Effector CD4-positive, alpha-beta T cell (primary cell): ENCODE measurements at regions not wholly inside any gene's neighbourhood (a gene's known extent, or its start where the extent isn't known, plus 50 kb on each side); places are given as distances from the start of the nearest gene placed in this dataset.

Source experiments
- DNase-seq: peaks from one replicate; pipeline ENCODE4 v3.0.0-alpha.2; 2020

GRCh38 chr2:41605914-41606313 is 441.9 kb upstream of the PKDCC start:
- no peak for DNase-seq

GRCh38 chr2:41610501-41611190 is 437.2 kb upstream of the PKDCC start:
- no peak for DNase-seq

DNA sequence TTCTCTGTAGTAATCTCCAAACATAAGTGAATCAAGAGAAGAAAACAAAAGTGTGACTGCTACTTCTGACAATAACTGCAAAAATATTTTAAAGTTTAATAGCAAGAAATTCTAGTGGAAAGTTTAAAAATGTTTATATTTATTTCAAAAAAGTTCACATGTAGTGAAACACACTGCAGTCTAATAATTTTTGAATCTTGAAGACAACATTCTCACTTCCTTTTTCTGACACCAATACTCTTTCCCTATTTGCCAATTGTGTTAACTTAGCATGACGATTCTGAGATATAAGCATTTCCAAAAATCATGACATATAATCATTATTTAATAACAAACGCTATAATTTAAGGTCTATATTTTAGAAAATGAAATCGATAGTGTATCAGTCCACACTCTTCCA is 429.1 kb upstream of the PKDCC start:
- no peak for DNase-seq

- no peak for DNase-seq
Measured at GRCh38 chr2:41621095-41621494, 426.7 kb upstream of the PKDCC start.

GRCh38 chr2:41621563-41621962 is 426.3 kb upstream of the PKDCC start:
- no peak for DNase-seq

DNA sequence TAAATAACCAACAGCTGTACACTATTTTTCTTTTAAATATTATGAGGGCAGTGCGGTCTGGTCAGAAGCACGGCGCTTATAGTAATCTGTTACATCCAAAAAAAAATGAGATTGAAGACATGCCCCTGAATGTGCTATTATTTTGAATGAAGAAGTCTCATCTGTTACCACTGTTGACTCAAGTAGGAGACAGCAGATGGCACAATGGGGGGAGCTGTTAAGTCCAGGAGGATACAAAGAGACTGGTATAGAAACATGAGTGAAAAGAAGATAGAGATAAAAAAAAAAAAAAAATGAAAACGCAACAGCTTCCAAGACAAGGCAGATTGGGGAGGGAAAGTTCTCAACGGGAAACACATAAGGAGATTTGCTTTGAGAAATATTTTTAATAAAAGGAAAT is 425.5 kb upstream of the PKDCC start:
- DNase-seq, result no peak

GRCh38 chr2:41626936-41627335 is 420.9 kb upstream of the PKDCC start:
- no peak for DNase-seq

DNA sequence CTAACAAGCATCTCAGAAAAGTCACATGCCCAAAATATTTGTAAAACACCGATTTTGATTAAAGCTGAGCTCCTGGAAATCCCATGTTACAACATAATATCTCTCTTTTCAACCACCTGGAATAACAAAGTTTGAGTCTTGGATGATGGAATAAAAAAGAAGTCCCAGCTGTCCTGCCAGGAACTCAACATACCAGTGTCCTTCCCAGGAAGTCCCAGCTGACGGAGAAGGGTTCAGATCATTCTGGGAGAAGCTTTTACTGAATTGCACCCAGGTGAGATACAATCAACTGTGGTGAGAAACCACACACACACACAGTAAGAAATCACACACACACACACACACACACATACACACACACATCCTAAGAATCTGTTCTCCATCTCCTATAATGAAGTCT is 413.1 kb upstream of the PKDCC start:
- no peak for DNase-seq

GRCh38 chr2:41644936-41645335 is 402.9 kb upstream of the PKDCC start:
- no peak for DNase-seq

DNA sequence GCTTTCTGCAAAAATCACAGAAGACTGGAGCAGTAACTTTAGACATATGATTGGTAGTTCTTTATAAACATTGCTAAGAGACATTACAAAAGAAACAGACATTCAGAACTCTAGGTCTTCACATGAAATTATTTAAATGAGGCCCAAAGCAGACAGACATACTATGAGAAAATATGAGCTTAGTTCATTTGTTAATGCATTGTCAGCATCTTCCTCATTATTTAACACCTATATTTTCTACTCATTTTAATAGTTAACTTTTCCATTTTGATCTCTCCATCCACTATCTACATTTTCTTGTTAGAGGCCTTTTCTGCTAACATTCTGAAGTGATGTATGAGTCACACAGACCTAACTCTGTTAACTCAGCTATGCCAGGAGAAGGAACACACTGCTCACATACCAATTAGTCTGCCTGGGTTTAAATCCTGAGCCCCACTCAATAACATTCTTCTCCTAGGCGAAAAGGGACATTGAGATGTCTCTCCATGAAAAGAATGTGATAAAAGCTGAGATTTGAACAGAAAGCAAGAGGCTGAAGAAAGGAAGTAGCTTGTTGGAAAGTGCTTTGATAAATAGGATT is 400.3 kb upstream of the PKDCC start:
- DNase-seq, result no peak

GRCh38 chr2:41657226-41657625 is 390.6 kb upstream of the PKDCC start:
- no peak for DNase-seq

DNA sequence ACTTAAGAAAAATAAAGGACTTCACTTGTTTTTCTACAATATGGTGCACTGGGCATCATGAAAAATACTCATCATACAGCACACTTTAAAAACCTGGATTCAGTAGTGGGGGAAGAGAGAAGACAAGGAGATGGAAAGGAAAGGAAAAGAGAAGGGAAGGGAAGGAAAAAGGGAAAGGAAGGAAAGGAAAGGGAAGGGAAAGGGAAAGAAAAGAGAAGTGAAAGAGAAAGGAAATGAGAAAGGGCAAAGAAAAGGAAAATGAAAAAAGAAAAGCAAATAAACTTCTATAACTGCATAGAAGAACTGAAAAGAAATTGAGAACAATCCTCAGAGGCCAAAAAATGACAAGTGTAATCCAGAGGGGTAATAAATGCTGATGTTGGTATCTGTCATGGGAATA is 388.1 kb upstream of the PKDCC start:
- DNase-seq, result no peak

DNA sequence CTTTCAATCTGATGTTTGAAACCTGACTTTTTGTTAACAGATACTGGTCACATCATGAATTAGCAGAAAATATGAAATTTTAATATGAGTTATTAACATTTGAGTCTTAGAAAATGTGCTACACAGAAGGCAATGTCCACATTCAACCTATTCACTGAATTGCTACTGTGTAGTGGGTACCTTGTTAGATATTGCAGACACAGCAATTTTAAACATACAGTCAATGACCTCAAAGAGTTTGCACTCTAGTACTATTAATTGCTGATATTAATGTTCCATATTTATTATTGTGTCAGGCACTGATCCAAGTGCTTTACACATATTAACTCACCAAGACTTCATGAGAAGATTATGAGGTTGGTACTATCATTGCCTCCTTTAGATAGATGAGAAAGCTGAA is 385.4 kb upstream of the PKDCC start:
- DNase-seq, result no peak

DNA sequence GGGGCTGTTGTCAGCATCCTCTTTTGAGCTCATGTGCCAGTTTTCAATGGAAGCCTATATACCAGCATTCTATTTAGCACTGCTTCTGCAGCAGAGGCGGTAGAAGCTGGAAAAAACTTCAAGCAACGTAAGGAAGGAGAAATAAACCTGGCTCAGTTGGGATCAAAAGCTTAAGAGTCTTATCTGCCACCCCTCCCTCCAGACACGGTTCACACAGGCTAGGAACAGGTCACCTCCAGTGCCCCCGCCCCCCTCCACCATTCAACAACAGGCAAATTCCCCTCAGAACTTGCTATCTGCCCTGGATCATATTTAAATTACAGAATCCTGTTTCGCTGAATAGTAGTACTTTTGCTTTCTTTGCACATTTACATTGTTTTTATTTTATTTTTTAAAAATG is 384.8 kb upstream of the PKDCC start:
- DNase-seq, result no peak

DNA sequence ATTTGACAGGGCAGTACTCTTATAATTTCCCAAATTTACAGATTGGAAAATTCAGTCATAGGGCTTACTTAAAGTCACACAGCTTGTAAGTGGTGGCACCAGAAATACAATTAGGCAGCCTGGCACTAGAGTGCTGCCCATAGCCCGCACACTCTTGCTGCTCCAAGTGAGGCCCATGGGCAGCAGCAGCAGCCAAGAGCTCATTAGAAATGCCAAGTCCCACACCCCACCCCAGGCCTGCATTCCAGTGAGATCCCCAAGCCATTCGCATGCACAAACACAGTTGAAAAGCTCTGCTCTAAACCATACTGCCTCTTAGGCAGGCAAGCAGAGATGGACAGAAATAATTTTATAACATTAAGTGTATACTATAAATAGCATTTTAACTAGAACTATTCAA is 379.3 kb upstream of the PKDCC start:
- no peak for DNase-seq

GRCh38 chr2:41678639-41679038 is 369.2 kb upstream of the PKDCC start:
- no peak for DNase-seq

DNA sequence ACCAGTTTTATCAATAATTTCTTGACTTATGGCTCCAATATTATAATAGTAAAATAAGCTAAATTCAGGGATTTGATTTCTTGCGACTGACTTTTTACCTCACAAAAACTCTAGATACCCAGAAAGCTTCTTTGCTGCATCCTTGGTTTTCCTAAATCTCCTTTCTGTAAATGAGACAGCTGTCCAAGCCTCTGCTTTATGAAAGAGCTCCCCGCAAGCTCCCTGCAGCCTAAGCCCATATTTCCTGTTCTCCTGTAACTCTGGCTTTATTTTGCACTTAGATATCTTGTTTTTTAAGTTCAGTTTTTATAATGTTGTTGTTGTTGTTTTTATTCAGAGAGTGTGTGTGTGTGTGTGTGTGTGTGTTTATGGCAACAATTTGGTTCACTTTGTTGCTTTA is 361.7 kb upstream of the PKDCC start:
- DNase-seq, result no peak

- no peak for DNase-seq
Measured at GRCh38 chr2:41691561-41691960, 356.3 kb upstream of the PKDCC start.

- no peak for DNase-seq
Measured at GRCh38 chr2:41694536-41695049, 353.2 kb upstream of the PKDCC start.

- DNase-seq, result no peak
Measured at GRCh38 chr2:41695198-41696113, 352.4 kb upstream of the PKDCC start.

GRCh38 chr2:41697389-41697788 is 350.4 kb upstream of the PKDCC start:
- DNase-seq, result no peak

DNA sequence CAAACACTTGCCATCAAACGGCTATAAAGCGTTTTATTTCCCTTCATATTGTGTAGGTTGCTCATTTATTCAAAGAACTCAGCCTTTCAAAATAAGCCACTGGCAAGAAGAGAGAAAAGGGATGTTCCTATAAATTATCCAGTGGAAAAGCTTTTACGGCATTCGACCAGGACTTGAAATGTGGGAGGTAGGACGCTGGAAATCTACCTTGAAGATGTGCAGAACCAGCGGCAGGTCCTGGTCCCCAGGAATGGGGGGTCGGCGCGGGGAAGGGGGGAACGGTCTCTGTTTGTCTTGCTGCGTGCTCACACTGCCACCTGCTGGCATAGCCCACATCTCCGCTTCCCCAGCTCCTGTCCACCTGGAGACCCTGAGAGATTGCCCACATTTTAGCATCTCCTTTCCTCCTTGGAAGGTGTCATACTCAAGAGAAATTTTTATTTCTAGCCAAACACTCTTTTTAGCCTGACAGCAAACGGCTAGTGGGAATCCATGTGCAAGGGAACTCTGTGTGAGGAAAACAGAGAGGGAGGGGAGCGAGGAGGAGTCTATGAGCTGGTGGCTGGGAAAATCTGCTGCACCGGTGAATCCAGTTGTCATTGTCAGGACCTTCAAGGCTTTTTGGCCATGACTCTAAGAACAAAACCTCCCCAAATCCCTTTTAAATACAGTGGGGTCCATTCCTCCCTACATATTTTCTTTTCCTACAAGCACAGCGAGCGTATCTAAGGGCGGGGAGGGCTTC is 349.0 kb upstream of the PKDCC start:
- no peak for DNase-seq

DNA sequence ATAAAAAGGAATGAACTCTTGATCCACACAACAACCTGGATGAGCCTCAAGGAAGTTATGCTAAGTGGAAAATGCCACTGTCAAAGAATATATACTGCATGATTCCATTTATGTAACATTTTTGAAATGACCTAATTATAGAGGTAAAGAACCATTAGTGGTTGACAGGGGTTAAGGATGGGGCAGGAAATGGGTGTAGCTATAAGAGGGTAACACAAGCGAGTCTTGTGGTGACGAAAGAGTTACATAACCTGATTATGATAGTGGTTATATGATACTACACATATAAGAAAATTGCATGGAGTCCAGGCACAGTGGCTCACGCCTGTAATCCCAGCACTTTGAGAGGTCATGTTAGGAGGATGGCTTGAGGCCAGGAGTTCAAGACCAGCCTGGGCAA is 346.6 kb upstream of the PKDCC start:
- no peak for DNase-seq
